ENCODE measurements at regions not wholly inside any gene's neighbourhood (a gene's known extent, or its start where the extent isn't known, plus 50 kb on each side); places are given as distances from the start of the nearest gene placed in this dataset.
"Not testable (repeated sequence)": the region's sequence is repeated elsewhere in the genome, so short reads cannot be mapped to it uniquely, and the experiment has no call there.

DNA sequence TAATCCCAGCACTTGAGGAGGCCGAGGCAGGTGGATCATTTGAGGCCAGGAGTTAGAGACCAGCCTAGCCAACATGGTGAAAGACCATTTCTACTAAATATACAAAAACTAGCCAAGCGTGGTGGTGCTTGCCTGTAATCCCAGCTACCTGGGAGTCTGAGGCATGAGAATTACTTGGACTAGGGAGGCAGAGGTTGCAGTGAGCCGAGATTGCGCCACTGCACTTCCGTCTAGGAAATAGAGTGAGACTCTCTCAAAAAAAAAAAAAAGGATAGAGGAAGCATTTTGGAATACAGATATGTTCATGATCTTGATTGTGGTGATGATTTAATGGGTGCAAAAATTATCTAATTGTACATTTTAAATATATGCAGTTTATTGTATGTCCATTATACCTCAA is 67.8 kb upstream of the GBE1 start:
- TF ChIP-seq, protein P1, sequence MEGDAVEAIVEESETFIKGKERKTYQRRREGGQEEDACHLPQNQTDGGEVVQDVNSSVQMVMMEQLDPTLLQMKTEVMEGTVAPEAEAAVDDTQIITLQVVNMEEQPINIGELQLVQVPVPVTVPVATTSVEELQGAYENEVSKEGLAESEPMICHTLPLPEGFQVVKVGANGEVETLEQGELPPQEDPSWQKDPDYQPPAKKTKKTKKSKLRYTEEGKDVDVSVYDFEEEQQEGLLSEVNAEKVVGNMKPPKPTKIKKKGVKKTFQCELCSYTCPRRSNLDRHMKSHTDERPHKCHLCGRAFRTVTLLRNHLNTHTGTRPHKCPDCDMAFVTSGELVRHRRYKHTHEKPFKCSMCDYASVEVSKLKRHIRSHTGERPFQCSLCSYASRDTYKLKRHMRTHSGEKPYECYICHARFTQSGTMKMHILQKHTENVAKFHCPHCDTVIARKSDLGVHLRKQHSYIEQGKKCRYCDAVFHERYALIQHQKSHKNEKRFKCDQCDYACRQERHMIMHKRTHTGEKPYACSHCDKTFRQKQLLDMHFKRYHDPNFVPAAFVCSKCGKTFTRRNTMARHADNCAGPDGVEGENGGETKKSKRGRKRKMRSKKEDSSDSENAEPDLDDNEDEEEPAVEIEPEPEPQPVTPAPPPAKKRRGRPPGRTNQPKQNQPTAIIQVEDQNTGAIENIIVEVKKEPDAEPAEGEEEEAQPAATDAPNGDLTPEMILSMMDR (conservative IDR thresholded peaks at IDR 0.05): not testable (repeated sequence)
- TF ChIP-seq ZFX (IDR thresholded peaks at IDR 0.05): not testable (repeated sequence)
